ENCODE measurements at regions not wholly inside any gene's neighbourhood (a gene's known extent, or its start where the extent isn't known, plus 50 kb on each side); places are given as distances from the start of the nearest gene placed in this dataset.
"Not testable (repeated sequence)": the region's sequence is repeated elsewhere in the genome, so short reads cannot be mapped to it uniquely, and the experiment has no call there.

DNA sequence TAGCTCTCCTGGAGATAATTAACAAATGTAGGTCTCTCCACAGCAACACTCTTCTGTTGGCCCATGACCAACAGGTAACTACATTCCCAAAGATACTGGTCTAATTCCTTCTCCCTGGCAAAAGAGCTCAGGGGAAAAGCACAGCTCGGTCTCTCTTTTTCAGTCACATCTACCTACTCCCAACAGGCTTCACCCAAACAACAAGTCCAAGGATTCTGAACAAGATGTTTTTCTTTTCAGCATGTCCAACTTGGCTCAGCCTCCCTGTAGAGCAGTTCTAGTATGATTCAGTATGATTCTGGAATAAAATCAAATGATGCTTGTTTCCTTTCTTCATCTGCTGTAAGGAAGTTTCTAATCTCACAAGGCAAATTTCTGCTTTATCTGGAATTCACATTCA lies 1704.8 kb upstream of the PIK3C3 start:
- Histone ChIP-seq H3K9me3 (ENCODE audit: insufficient read depth, low read length) (no peaks in the 10 kb centered on the region), H3K4me1 (ENCODE audit: insufficient read depth, insufficient read length) (no peaks in the 10 kb centered on the region), H3K4me3 (ENCODE audit: insufficient read length, low read depth) (no peak overlapping the region), H3K36me3 (ENCODE audit: insufficient read depth, insufficient read length, low read length) (no peaks in the 10 kb centered on the region), H3K27me3 (ENCODE audit: insufficient read depth, insufficient read length) (no peaks in the 10 kb centered on the region), H3K9ac (ENCODE audit: insufficient read length, low read depth) (no peak overlapping the region)
- DNase-seq (ENCODE audit: low read depth, low spot score) = no peak
- no peak for TF ChIP-seq YY1 (IDR thresholded peaks at IDR 0.05; ENCODE audit: insufficient read depth, insufficient read length)
- no peak for TF ChIP-seq SUZ12 (IDR thresholded peaks at IDR 0.05; ENCODE audit: extremely low read depth, insufficient read depth, insufficient read length)
- no peak for TF ChIP-seq ZNF274 (IDR thresholded peaks at IDR 0.05; ENCODE audit: low read depth, low read length)

DNA sequence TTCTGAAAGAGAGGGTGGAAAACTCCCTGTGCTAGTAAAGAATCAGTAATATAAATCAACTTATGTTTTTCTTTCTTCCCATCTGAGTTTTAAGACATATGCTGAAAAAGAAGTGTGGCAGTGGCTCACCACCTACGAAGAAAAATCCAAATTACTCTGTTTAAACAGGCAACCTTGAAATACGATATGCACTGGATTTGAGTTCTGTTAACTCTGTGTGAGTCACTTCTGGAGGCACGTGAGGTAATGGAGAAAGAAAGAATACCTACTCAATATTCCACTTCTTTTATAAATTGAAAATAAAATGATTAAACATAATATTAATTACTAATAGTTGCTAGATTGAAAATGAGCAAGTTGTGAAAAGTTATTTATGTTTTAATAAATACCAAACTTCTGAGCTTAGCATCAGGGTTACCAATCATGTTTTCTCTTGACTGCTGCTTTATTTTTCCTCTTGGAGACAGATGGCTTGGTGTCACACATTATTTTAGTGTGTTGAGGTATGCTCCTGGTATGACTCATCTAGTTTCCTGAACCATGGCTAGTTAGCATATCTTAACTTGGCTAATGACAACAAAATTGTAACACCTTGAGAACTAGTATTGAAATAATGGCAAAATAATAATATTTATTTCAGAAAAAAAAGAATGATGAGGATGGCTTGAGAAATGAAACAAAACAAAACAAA lies 1705.5 kb upstream of the PIK3C3 start:
- no peaks in the 10 kb centered on the region for H3K9me3 ChIP-seq (ENCODE audit: insufficient read depth, low read length)
- no peak overlapping the region for H3K4me3 ChIP-seq (ENCODE audit: insufficient read length, low read depth)
- DNase-seq (ENCODE audit: low read depth, low spot score) = no peak
- TF ChIP-seq ZNF274 (IDR thresholded peaks at IDR 0.05; ENCODE audit: low read depth, low read length) = no peak
- TF ChIP-seq YY1 (IDR thresholded peaks at IDR 0.05; ENCODE audit: insufficient read depth, insufficient read length) = no peak
- TF ChIP-seq SUZ12 (IDR thresholded peaks at IDR 0.05; ENCODE audit: extremely low read depth, insufficient read depth, insufficient read length) = no peak
- H3K27me3 ChIP-seq (ENCODE audit: insufficient read depth, insufficient read length) = no peaks in the 10 kb centered on the region
- H3K9ac ChIP-seq (ENCODE audit: insufficient read length, low read depth) = no peak overlapping the region
- H3K4me1 ChIP-seq (ENCODE audit: insufficient read depth, insufficient read length) = no peaks in the 10 kb centered on the region
- no peaks in the 10 kb centered on the region for H3K36me3 ChIP-seq (ENCODE audit: insufficient read depth, insufficient read length, low read length)

DNA sequence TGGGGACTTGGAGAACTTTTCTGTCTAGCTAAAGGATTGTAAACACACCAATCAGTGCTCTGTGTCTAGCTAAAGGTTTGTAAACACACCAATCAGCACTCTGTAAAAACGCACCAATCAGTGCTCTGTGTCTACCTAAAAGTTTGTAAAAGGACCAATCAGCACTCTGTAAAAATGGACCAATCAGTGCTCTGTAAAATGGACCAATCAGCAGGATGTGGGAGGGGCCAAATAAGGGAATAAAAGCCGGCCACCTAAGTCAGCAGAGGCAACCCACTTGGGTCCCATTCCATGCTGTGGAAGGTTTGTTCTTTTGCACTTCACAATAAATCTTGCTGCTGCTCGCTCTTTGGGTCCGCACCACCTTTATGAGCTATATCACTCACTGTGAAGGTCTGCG lies 1709.4 kb upstream of the PIK3C3 start:
- not testable (repeated sequence) for DNase-seq (ENCODE audit: low read depth, low spot score); H3K9me3 ChIP-seq (ENCODE audit: insufficient read depth, low read length); H3K27me3 ChIP-seq (ENCODE audit: insufficient read depth, insufficient read length); H3K9ac ChIP-seq (ENCODE audit: insufficient read length, low read depth); H3K4me1 ChIP-seq (ENCODE audit: insufficient read depth, insufficient read length); H3K4me3 ChIP-seq (ENCODE audit: insufficient read length, low read depth); H3K36me3 ChIP-seq (ENCODE audit: insufficient read depth, insufficient read length, low read length)

DNA sequence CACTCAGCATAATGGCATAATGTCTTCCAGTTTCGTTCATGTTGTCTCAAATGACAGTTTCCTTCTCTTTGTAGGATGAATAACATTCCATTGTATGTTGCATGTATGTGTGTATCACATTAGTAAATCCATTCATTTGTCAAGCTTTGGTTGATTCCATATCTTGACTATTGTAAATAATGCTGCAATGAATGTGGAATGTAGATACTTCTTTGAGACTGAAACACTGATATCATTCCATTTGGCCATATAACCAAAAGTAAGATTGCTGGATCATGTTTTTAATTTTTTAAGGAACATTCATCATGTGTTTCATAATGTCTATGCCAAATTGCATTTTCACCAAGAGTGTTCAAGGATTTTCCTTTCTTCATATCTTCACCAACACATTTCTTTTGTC lies 1711.4 kb upstream of the PIK3C3 start:
- Histone ChIP-seq H3K9me3 (ENCODE audit: insufficient read depth, low read length) (no peaks in the 10 kb centered on the region), H3K4me3 (ENCODE audit: insufficient read length, low read depth) (no peak overlapping the region), H3K4me1 (ENCODE audit: insufficient read depth, insufficient read length) (no peaks in the 10 kb centered on the region), H3K36me3 (ENCODE audit: insufficient read depth, insufficient read length, low read length) (no peaks in the 10 kb centered on the region), H3K9ac (ENCODE audit: insufficient read length, low read depth) (no peak overlapping the region), H3K27me3 (ENCODE audit: insufficient read depth, insufficient read length) (no peaks in the 10 kb centered on the region)
- DNase-seq (ENCODE audit: low read depth, low spot score) = no peak
- no peak for TF ChIP-seq YY1 (IDR thresholded peaks at IDR 0.05; ENCODE audit: insufficient read depth, insufficient read length)
- TF ChIP-seq ZNF274 (IDR thresholded peaks at IDR 0.05; ENCODE audit: low read depth, low read length) = no peak
- no peak for TF ChIP-seq SUZ12 (IDR thresholded peaks at IDR 0.05; ENCODE audit: extremely low read depth, insufficient read depth, insufficient read length)

DNA sequence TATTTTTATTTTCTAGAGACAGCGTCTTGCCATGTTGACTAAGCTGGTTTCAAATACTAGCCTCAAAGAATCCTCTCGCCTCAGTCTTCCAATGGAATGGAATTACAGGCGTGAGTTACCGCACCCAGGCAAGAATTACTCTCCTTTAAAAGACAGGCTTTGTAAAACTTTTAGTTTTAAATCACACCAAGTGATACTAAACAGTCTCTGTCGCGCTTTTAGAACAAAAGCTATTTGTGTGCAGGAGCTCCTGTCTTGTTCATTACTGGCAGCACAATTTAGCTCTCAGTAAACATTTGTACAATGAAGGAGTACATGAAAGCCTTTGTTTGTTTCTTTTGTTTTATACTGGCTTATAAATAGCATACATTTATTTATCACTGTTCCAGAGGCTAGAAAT lies 1719.2 kb upstream of the PIK3C3 start:
- H3K27me3 ChIP-seq (ENCODE audit: insufficient read depth, insufficient read length) = peaks cover 6% of the 10 kb centered on the region
- H3K36me3 ChIP-seq (ENCODE audit: insufficient read depth, insufficient read length, low read length) = no peaks in the 10 kb centered on the region
- TF ChIP-seq YY1 (IDR thresholded peaks at IDR 0.05; ENCODE audit: insufficient read depth, insufficient read length) = no peak
- TF ChIP-seq SUZ12 (IDR thresholded peaks at IDR 0.05; ENCODE audit: extremely low read depth, insufficient read depth, insufficient read length) = no peak
- TF ChIP-seq ZNF274 (IDR thresholded peaks at IDR 0.05; ENCODE audit: low read depth, low read length) = no peak
- no peak overlapping the region for H3K9ac ChIP-seq (ENCODE audit: insufficient read length, low read depth)
- no peak for DNase-seq (ENCODE audit: low read depth, low spot score)
- no peaks in the 10 kb centered on the region for H3K9me3 ChIP-seq (ENCODE audit: insufficient read depth, low read length)
- H3K4me1 ChIP-seq (ENCODE audit: insufficient read depth, insufficient read length) = no peaks in the 10 kb centered on the region
- no peak overlapping the region for H3K4me3 ChIP-seq (ENCODE audit: insufficient read length, low read depth)

DNA sequence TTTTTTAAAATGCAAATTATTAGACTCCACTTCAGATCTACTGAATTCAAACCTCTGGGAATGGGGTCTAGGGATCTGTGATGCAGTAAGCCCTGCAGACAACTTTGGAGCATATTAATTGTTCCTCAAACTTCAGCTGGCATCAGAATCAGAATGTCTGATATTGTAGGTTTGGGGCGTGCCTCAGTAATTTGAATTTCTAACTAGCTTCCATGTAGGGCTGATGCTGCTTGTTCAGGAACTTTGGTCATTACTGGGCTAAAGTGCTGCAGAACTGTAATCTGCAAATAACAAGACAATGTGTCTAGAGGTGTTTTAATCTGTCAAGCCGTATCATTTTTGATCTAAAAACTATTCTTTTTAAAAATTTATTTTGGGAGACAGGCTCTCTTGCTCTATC lies 1719.7 kb upstream of the PIK3C3 start:
- H3K4me3 ChIP-seq (ENCODE audit: insufficient read length, low read depth) = no peak overlapping the region

DNA sequence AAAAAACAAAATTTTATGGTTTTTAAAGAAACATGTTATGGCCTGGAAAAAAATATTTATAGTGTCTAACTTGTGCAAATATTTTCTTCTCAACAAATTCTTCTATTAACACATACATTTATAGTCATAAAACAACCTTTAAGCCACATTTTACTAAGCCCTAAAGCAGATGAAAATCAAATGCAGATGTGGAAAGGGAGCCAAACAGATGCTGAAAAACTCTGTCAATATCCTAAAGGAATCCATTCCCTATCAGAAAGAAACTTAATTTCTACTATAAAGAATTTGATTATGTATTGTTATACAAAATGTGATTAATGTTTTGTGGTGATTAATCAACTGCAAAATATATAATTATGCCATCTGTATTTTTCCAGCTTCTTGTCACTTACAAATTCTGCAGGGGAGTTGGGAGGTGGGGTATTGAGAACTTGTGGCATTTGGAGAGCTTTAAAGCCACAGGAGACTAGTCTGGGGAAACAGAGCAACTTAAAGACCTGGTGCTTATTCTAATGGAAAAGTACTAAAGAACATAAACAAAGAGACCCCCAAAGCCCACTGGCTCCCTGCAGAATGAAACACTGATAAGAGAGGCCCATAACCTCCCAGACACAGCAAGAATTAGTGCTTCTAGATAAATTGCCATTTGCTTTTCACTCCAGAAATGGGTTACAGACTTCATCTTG lies 1721.0 kb upstream of the PIK3C3 start:
- Histone ChIP-seq H3K36me3 (ENCODE audit: insufficient read depth, insufficient read length, low read length) (no peaks in the 10 kb centered on the region), H3K9me3 (ENCODE audit: insufficient read depth, low read length) (no peaks in the 10 kb centered on the region), H3K9ac (ENCODE audit: insufficient read length, low read depth) (no peak overlapping the region), H3K27me3 (ENCODE audit: insufficient read depth, insufficient read length) (peaks cover 6% of the 10 kb centered on the region), H3K4me1 (ENCODE audit: insufficient read depth, insufficient read length) (no peaks in the 10 kb centered on the region), H3K4me3 (ENCODE audit: insufficient read length, low read depth) (no peak overlapping the region)
- DNase-seq (ENCODE audit: low read depth, low spot score) = no peak
- TF ChIP-seq SUZ12 (IDR thresholded peaks at IDR 0.05; ENCODE audit: extremely low read depth, insufficient read depth, insufficient read length) (no peak), ZNF274 (IDR thresholded peaks at IDR 0.05; ENCODE audit: low read depth, low read length) (no peak), YY1 (IDR thresholded peaks at IDR 0.05; ENCODE audit: insufficient read depth, insufficient read length) (no peak)

More for the DNA sequence above, 1719.7 kb upstream of the PIK3C3 start:
- DNase-seq (ENCODE audit: low read depth, low spot score) = no peak
- TF ChIP-seq ZNF274 (IDR thresholded peaks at IDR 0.05; ENCODE audit: low read depth, low read length) = no peak
- no peak for TF ChIP-seq SUZ12 (IDR thresholded peaks at IDR 0.05; ENCODE audit: extremely low read depth, insufficient read depth, insufficient read length)
- no peak for TF ChIP-seq YY1 (IDR thresholded peaks at IDR 0.05; ENCODE audit: insufficient read depth, insufficient read length)
- H3K4me1 ChIP-seq (ENCODE audit: insufficient read depth, insufficient read length) = no peaks in the 10 kb centered on the region
- H3K36me3 ChIP-seq (ENCODE audit: insufficient read depth, insufficient read length, low read length) = no peaks in the 10 kb centered on the region
- H3K9ac ChIP-seq (ENCODE audit: insufficient read length, low read depth) = no peak overlapping the region
- H3K9me3 ChIP-seq (ENCODE audit: insufficient read depth, low read length) = no peaks in the 10 kb centered on the region
- peaks cover 6% of the 10 kb centered on the region for H3K27me3 ChIP-seq (ENCODE audit: insufficient read depth, insufficient read length)

All from NT2/D1 (cell line).